ENCODE measurements at regions not wholly inside any gene's neighbourhood (a gene's known extent, or its start where the extent isn't known, plus 50 kb on each side); places are given as distances from the start of the nearest gene placed in this dataset.

- ATAC-seq: no peak
These were observed 204.6 kb upstream of the CD180 start for GRCh38 chr5:67401172-67401571.

- ATAC-seq: no peak
These were observed 204.2 kb upstream of the CD180 start for GRCh38 chr5:67400752-67401151.

GRCh38 chr5:67395790-67396418 lies 199.3 kb upstream of the CD180 start:
- no peak for ATAC-seq

- no peak for ATAC-seq
These were observed 196.6 kb upstream of the CD180 start for GRCh38 chr5:67393211-67393610.

- no peak for ATAC-seq
These were observed 194.3 kb upstream of the CD180 start for GRCh38 chr5:67390935-67391334.

- ATAC-seq: no peak
These were observed 186.9 kb upstream of the CD180 start for GRCh38 chr5:67383451-67383850.

- no peak for ATAC-seq
These were observed 184.8 kb upstream of the CD180 start for GRCh38 chr5:67381236-67381880.

- no peak for ATAC-seq
These were observed 183.8 kb upstream of the CD180 start for GRCh38 chr5:67380431-67380830.

- no peak for ATAC-seq
These were observed 183.2 kb upstream of the CD180 start for GRCh38 chr5:67379753-67380152.

- ATAC-seq: no peak
These were observed 181.7 kb upstream of the CD180 start for GRCh38 chr5:67378256-67378655.

- ATAC-seq: no peak
These were observed 181.0 kb upstream of the CD180 start for GRCh38 chr5:67377631-67378030.

- ATAC-seq: no peak
These were observed 179.0 kb upstream of the CD180 start for GRCh38 chr5:67375606-67376005.

- no peak for ATAC-seq
These were observed 177.8 kb upstream of the CD180 start for GRCh38 chr5:67374378-67374777.

- no peak for ATAC-seq
These were observed 176.9 kb upstream of the CD180 start for GRCh38 chr5:67373518-67373917.

GRCh38 chr5:67372887-67373286 lies 176.3 kb upstream of the CD180 start:
- ATAC-seq: no peak

- ATAC-seq: no peak
These were observed 175.3 kb upstream of the CD180 start for GRCh38 chr5:67371924-67372323.

- no peak for ATAC-seq
These were observed 170.2 kb upstream of the CD180 start for GRCh38 chr5:67366691-67367395.

GRCh38 chr5:67366276-67366675 lies 169.7 kb upstream of the CD180 start:
- ATAC-seq: no peak

GRCh38 chr5:67364381-67364970 lies 167.9 kb upstream of the CD180 start:
- ATAC-seq: no peak

- no peak for ATAC-seq
These were observed 167.4 kb upstream of the CD180 start for GRCh38 chr5:67363963-67364362.

GRCh38 chr5:67363180-67363709 lies 166.6 kb upstream of the CD180 start:
- ATAC-seq: no peak

GRCh38 chr5:67361932-67362729 lies 165.5 kb upstream of the CD180 start:
- ATAC-seq: no peak

- ATAC-seq: no peak
These were observed 163.4 kb upstream of the CD180 start for GRCh38 chr5:67360047-67360446.
